Hepatocyte (in vitro differentiated cells): ENCODE measurements at regions not wholly inside any gene's neighbourhood (a gene's known extent, or its start where the extent isn't known, plus 50 kb on each side); places are given as distances from the start of the nearest gene placed in this dataset.

Source experiments
- DNase-seq: peaks from one replicate; pipeline ENCODE4 v3.0.0-alpha.2; 2016; ENCODE audit warnings: low spot score
- H2AFZ ChIP-seq: fragments of 200-600 bp; sonication (generic); 2 replicates; pipeline ENCODE4 v1.6.0; 2016; ENCODE audit warnings: antibody characterized with exemption, mild to moderate bottlenecking
- H3K27ac ChIP-seq: fragments of 200-600 bp; sonication (generic); 2 replicates; pipeline ENCODE4 v1.5.1; 2016; ENCODE audit warnings: mild to moderate bottlenecking
- H3K27me3 ChIP-seq: fragments of 200-600 bp; sonication (generic); 2 replicates; pipeline ENCODE4 v1.6.1; 2016
- H3K36me3 ChIP-seq: fragments of 200-600 bp; sonication (generic); replicated peaks from 2 replicates; pipeline ENCODE4 v1.5.1; 2016; ENCODE audit warnings: low read depth; ENCODE audit not compliant: insufficient read depth
- H3K4me1 ChIP-seq: fragments of 200-600 bp; sonication (generic); 2 replicates; pipeline ENCODE4 v1.5.1; 2016; ENCODE audit warnings: mild to moderate bottlenecking, moderate library complexity; ENCODE audit not compliant: insufficient read depth
- H3K4me2 ChIP-seq: fragments of 200-600 bp; sonication (generic); 2 replicates; pipeline ENCODE4 v1.6.0; 2016
- H3K4me3 ChIP-seq: fragments of 200-600 bp; sonication (generic); 2 replicates; pipeline ENCODE4 v1.5.1; 2016; ENCODE audit warnings: mild to moderate bottlenecking
- H3K79me2 ChIP-seq: fragments of 200-600 bp; sonication (generic); 2 replicates; pipeline ENCODE4 v1.6.0; 2017; ENCODE audit warnings: mild to moderate bottlenecking
- H3K9me2 ChIP-seq: fragments of 200-600 bp; sonication (generic); replicated peaks from 2 replicates; pipeline ENCODE4 v1.6.0; 2017; ENCODE audit warnings: mild to moderate bottlenecking; ENCODE audit not compliant: insufficient read depth
- H3K9me3 ChIP-seq: fragments of 200-600 bp; sonication (generic); 2 replicates; pipeline ENCODE4 v1.5.1; 2016; ENCODE audit warnings: low read depth, mild to moderate bottlenecking
- H4K20me1 ChIP-seq: fragments of 200-600 bp; sonication (generic); 2 replicates; pipeline ENCODE4 v1.6.0; 2016; ENCODE audit warnings: mild to moderate bottlenecking; ENCODE audit not compliant: insufficient read depth, poor library complexity, severe bottlenecking
- EZH2 ChIP-seq: fragments of 200-600 bp; sonication (generic); IDR thresholded peaks from 2 replicates; pipeline ENCODE4 v1.6.1; 2016; ENCODE audit warnings: antibody characterized with exemption, mild to moderate bottlenecking, borderline replicate concordance
- EZH2phosphoT487 ChIP-seq: fragments of 200-600 bp; sonication (generic); IDR thresholded peaks from one replicate; pipeline ENCODE4 v1.6.1; 2018; ENCODE audit warnings: antibody characterized with exemption, mild to moderate bottlenecking, low read depth, moderate library complexity; ENCODE audit not compliant: unreplicated experiment, severe bottlenecking
- WGBS: methylation state at CpG from one replicate; pipeline ENCODE4 v1.1.6; 2016; ENCODE audit warnings: low lambda C conversion rate; ENCODE audit errors: missing lambda C conversion rate; 5-methylcytosine and 5-hydroxymethylcytosine counted together
- TF ChIP-seq, protein P1 (sequence below): fragments of 200-600 bp; sonication (generic); IDR thresholded peaks from 2 replicates; pipeline ENCODE4 v1.5.1; 2016; ENCODE audit warnings: antibody characterized with exemption, mild to moderate bottlenecking; ENCODE audit not compliant: poor library complexity

DNA sequence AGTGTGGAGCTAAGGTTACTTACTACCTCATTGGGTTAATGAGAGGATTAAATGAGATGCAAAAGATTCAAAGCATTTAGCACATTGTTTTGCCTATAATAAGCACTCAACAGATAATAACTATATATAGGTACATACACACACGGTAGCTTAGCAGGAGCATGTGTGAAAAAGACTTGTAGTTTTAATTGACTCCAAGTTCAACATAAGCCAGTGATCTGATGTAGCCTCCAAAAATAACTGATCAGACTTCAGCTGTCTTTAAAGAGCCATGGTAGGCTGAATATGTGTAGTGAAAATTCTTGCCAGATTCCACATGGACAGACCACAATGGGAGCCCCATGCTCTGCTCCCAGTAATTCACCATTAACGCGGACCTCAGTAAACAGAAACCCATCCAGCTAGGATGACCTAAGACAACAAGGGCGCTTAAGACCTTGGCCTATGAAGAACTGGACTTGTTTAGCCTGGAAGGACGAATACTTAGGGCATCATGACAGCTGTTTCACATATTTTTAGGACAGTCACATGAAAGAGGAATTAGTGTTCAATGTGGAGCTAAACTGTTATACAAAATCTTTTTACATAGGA is 115.1 kb upstream of the ZNF366 start:
- H2AFZ ChIP-seq = no peak overlapping the region
- no peak overlapping the region for H3K4me3 ChIP-seq
- no peaks in the 10 kb centered on the region for H3K79me2 ChIP-seq
- no peak for TF ChIP-seq EZH2
- TF ChIP-seq EZH2phosphoT487 = no peak
- TF ChIP-seq, protein P1, sequence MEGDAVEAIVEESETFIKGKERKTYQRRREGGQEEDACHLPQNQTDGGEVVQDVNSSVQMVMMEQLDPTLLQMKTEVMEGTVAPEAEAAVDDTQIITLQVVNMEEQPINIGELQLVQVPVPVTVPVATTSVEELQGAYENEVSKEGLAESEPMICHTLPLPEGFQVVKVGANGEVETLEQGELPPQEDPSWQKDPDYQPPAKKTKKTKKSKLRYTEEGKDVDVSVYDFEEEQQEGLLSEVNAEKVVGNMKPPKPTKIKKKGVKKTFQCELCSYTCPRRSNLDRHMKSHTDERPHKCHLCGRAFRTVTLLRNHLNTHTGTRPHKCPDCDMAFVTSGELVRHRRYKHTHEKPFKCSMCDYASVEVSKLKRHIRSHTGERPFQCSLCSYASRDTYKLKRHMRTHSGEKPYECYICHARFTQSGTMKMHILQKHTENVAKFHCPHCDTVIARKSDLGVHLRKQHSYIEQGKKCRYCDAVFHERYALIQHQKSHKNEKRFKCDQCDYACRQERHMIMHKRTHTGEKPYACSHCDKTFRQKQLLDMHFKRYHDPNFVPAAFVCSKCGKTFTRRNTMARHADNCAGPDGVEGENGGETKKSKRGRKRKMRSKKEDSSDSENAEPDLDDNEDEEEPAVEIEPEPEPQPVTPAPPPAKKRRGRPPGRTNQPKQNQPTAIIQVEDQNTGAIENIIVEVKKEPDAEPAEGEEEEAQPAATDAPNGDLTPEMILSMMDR = no peak
- WGBS = 77% methylated on average over 5 of the region's 5 CpGs
- no peaks in the 10 kb centered on the region for H3K9me3 ChIP-seq
- H3K36me3 ChIP-seq = no peaks in the 10 kb centered on the region
- no peak overlapping the region for H3K4me2 ChIP-seq
- peaks cover 23% of the 10 kb centered on the region for H3K4me1 ChIP-seq
- H3K27ac ChIP-seq = no peak overlapping the region
- H3K9me2 ChIP-seq = no peaks in the 10 kb centered on the region
- H4K20me1 ChIP-seq = no peaks in the 10 kb centered on the region
- DNase-seq = no peak
- H3K27me3 ChIP-seq = no peaks in the 10 kb centered on the region

DNA sequence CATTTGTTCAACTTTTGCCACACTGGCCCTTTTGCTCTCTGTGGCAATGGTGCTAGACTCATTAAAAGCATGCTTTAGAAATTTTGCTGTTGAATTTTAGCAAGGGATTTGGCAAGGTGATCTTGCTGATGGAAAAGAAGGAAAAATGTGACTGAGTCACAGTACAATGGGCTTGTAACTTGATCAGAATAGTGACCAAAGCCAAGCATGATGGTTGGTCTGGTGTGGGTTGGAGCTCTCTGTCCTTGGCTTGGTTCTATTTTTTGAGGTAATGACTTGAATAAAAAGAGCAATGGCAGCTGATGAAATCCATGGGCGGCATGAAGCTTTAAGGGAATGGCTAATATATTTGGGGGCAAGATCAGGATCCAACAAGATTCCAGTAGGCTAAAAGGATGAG is 114.4 kb upstream of the ZNF366 start:
- H3K79me2 ChIP-seq = no peaks in the 10 kb centered on the region
- no peaks in the 10 kb centered on the region for H3K9me3 ChIP-seq
- H3K4me1 ChIP-seq = peaks cover 23% of the 10 kb centered on the region
- no peaks in the 10 kb centered on the region for H3K36me3 ChIP-seq
- no peaks in the 10 kb centered on the region for H3K9me2 ChIP-seq
- no peak overlapping the region for H2AFZ ChIP-seq
- no peak for DNase-seq
- no peaks in the 10 kb centered on the region for H4K20me1 ChIP-seq
- TF ChIP-seq, protein P1 = no peak
- TF ChIP-seq EZH2phosphoT487 = no peak
- no peak for TF ChIP-seq EZH2
- 100% methylated on average over 1 of the region's 1 CpG for WGBS
- H3K4me3 ChIP-seq = no peak overlapping the region
- no peaks in the 10 kb centered on the region for H3K27me3 ChIP-seq
- H3K4me2 ChIP-seq = no peak overlapping the region
- no peak overlapping the region for H3K27ac ChIP-seq

DNA sequence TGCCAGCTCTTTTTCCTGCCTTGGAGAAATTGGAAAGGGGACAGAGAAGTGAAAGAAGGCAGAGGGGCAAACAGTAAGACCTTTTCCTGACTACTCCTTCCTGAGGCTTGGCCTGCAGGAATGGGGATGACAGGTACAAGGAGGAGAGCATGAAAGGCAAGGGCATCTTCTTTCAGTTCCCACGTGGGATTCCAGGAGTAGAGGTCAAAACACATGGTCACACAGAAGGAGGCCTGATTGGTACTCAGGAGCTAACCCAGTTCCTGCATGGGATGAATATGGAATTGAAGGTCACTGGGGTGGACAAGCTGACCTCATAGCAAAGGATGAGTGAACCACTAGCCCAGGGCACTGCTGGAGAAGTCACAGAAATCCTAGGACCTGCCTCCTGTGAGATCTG is 112.5 kb upstream of the ZNF366 start:
- Histone ChIP-seq H3K4me3 (no peak overlapping the region), H3K79me2 (no peaks in the 10 kb centered on the region), H3K27ac (no peak overlapping the region), H4K20me1 (no peaks in the 10 kb centered on the region), H3K4me2 (no peak overlapping the region), H3K27me3 (no peaks in the 10 kb centered on the region), H3K9me2 (no peaks in the 10 kb centered on the region), H3K36me3 (no peaks in the 10 kb centered on the region), H3K4me1 (peaks cover 11% of the 10 kb centered on the region), H2AFZ (no peak overlapping the region), H3K9me3 (no peaks in the 10 kb centered on the region)
- 38% methylated on average over 1 of the region's 1 CpG for whole genome bisulfite sequencing
- no peak for TF ChIP-seq EZH2phosphoT487
- TF ChIP-seq EZH2 = no peak
- TF ChIP-seq, protein P1 = no peak
- DNase-seq = no peak
